ENCODE measurements at regions not wholly inside any gene's neighbourhood (a gene's known extent, or its start where the extent isn't known, plus 50 kb on each side); places are given as distances from the start of the nearest gene placed in this dataset.

DNA sequence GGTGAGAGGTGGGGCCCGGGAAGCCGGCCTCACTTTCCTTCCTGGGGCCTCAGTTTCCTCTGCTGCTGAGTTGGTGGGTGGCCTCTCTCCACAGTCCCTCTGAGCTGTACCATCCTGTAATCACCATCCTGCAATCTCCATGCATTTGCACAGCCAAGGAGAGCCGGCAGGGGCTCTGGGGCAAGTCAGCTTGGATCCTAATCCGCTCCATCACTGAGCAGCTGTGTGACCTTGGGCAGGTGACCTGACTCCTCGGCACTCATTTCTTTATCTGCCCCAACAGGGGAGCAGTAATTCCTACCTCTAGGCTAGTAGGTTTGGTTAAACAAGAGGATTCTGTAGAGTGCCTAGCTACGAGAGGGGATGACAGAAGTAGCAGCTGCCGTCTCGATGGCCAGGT is 88.2 kb upstream of the ZNF618 start:
- FAIRE-seq (no peak), DNase-seq (ENCODE audit: insufficient read length, low spot score) (no peak)
- TF ChIP-seq POLR2A (IDR thresholded peaks at IDR 0.05; ENCODE audit: low read depth, low read length) = no peak

DNA sequence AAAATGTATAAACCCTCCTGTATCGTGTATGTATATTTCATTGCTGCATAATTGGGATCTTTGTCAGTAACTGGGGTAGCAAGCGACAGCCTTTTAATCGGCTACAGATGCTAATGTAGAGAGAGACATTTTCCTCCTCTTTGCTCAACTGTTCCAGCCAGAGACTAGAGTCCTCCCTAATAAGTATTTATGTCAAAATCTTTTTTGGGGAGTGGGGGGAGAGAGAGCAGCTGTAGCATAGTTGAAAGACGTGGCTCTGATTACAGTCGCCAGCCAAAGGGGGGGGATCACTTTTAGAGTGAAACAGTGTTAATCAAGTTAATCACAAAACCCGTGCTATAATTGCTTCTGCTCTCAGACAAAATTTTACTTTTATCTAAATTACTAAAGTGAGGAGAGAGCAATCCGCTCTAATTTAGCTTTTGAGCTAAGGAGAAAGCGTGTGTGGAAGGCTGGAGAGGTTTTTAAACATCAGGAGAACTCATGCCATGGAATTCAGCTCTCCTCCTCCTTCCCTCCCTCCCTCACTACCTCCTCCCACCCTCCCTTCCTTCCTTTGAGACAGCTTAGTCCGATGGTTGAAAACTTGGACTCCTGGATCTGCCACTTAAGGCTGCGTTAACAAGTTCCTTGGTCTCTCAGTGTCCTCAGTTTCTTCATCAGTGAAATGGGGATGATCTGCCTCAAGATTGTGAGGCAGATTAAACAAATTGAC is 87.3 kb upstream of the ZNF618 start:
- TF ChIP-seq POLR2A (IDR thresholded peaks at IDR 0.05; ENCODE audit: low read depth, low read length) = no peak
- FAIRE-seq (no peak), DNase-seq (ENCODE audit: insufficient read length, low spot score) (no peak)

DNA sequence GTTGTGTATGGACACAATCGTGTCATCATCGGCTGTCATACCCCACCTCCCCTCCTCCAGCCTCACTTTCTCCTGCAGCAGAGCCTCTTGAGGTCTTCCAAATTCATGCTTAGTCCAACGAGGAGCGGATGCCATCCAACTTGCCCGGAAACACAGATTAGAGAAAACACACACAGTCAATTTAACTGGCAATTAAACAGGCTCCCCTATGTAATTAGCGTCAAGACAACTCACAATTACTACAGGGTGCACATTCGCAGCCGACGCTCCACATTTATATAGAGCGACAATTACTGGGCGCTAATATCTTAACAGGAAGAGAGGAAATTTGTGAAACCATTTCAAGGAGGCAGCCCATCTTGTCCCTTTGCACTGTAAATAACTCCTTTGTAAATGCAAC is 86.0 kb upstream of the ZNF618 start:
- DNase-seq (ENCODE audit: insufficient read length, low spot score) (no peak), FAIRE-seq (no peak)
- TF ChIP-seq POLR2A (IDR thresholded peaks at IDR 0.05; ENCODE audit: low read depth, low read length) = no peak

DNA sequence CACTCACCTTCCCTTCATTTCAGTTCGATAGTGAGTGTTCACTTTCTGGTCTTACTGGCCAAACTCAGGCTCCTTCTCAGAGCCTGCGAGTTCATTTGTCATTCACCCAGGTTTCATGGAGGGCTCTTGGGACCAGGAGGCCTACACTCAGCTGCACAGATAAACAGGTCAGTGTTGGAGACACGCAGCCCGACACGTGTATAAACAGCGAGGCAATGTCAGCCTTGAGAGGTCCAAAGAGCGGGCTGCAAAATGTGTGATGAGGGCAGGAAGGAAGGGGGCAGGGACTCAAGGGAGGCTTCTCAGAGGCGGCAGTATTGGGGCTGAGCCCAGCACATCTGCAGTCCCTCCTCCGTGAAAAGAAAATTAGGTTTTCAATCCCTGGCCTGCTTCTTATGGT is 82.6 kb upstream of the ZNF618 start:
- no peak for TF ChIP-seq POLR2A (IDR thresholded peaks at IDR 0.05; ENCODE audit: low read depth, low read length)
- DNase-seq (ENCODE audit: insufficient read length, low spot score) (no peak), FAIRE-seq (no peak)

DNA sequence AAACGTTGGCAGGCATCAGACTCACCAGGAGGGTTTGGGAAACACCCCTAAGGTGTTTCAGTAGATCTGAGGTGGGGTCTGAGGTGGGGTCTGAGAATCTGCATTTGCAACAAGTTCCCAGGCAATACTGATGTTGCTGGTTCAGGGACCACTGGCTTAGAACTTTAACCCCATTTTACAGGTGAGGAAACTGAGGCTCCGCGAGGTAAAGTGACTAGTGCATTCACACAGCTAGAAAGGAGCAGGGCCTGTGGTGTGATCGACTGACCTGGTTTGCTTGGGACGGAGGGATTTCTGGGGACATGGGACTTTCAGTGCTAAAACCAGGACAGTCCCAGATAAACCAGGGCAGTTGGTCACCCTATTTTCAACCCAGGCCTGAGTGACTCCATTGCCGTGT is 81.4 kb upstream of the ZNF618 start:
- no peak for DNase-seq (ENCODE audit: insufficient read length, low spot score)
- no peak for TF ChIP-seq POLR2A (IDR thresholded peaks at IDR 0.05; ENCODE audit: low read depth, low read length)
- FAIRE-seq = no peak

DNA sequence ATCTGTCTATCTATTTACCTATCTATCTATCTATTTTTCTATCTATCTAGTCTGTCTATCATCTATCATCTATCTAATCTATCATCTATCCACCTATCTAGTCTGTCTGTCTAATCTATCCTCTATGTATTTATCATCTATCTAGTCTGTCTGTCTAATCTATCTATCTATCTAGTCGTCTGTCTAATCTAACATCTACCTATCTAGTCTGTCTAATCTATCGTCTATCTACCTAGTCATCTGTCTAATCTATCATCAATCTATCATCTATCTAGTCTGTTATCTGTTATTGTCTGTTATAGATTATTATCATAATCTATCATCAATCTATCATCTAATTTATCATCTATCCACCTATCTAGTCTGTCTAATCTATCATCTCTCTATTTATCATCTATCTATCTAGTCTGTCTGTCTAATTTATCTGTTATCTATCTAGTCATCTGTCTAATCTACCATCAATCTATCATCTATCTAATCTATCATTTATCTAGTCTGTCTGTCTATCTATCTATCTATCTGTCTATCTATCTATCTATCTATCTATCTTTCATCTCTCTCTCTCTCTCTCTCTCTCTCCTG is 80.2 kb upstream of the ZNF618 start:
- DNase-seq (ENCODE audit: insufficient read length, low spot score) (no peak), FAIRE-seq (no peak)
- no peak for TF ChIP-seq POLR2A (IDR thresholded peaks at IDR 0.05; ENCODE audit: low read depth, low read length)

DNA sequence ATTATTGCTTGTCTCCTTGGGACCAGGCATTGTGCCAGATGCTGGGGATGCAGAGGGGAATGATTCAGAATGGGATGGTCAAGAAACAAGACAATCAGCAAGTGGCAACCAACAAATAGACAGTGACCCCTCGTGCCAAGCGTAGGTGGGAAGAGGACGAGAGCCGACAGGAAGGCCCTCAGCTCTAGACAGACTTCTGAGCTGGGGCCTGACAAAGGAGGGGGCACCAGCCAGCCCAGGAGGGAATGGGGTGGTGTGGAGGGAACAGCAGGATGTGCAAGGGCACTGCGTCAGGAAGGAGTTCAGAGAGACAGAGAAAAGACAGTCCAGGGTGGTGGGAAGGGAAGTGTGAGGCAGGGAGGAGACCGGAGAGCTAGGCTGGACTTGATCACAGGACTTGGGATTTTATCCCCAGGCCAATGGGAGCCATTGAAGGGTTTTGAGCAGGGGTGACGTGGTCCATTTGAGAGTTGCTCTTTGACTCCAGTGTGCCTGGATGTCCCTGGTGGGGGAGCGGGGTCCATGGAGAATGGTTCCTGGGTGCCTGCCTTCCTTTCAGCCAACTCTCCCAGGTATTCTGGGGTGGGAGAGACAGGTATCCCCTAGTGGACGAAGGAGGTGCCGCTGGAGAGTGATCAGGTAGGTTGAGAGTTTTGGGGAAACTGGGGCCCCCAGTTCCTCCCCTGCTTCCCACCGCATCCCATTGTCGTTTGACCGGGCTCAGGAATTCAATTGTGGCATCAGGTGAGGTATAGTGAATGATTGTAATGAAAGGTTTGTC is 79.3 kb upstream of the ZNF618 start:
- no peak for TF ChIP-seq POLR2A (IDR thresholded peaks at IDR 0.05; ENCODE audit: low read depth, low read length)
- DNase-seq (ENCODE audit: insufficient read length, low spot score) = no peak
- no peak for FAIRE-seq

DNA sequence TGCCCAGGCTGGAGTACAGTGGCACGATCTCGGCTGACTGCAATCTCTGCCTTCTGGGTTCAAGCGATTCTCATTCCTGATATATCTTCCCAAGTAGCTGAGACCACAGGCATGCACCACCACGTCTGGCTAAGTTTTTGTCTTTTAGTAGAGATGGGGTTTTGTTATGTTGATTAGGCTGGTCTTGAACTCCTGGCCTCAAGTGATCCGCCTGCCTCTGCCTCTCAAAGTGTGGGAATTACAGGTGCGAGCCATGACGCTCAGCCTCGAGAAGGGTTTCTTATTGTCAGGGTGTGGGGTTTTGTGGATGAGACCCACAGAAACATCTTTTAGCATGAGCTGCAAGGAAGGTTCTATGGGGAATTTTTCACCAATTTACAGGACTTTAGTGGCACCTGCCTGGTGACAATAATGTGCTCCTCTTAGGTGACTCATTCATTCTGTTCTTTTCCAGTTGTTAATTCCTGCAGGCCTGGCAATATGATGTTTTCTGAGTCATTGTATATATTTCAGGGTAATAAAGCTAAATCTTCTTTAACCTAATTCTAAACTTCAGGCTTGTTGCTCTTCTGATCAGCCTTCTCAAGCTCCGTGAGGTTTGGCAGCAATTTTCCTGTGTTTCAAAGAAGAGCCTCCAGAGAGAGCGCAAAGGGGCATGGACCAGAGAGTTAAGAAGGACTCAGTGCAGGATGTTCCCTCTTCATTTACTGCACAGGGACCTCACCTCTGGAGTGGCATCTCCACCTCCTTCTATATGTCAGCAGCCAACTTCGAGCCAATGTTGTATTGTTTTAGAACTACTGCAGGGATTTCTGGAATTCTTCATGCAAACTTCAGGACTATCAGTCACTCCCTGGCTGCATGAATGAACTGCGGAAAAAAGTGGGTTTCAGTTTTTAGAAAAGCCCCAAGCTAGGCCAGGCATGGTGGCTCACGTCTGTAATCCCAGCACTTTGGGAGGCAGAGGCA is 77.8 kb upstream of the ZNF618 start:
- DNase-seq (ENCODE audit: insufficient read length, low spot score) = no peak
- FAIRE-seq = no peak
- no peak for TF ChIP-seq POLR2A (IDR thresholded peaks at IDR 0.05; ENCODE audit: low read depth, low read length)

DNA sequence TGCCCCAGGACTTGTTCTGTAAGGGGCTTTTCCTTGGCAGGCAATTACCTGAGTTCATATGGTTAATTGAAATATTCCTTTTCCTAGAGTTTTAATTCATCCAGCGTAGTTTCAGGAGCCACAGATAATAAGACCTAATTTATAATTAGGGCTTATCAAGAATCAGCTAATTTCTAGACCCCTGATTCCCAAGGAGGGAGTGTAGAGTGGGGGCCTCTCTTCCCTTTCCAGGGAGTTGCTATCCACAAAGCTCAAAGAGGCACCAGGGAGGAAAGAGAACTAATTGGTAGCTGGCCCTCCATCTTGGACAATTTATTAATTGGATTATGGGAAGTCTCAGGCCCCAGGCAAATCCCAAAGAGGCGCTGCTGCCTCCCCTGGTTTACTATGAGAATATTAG is 75.8 kb upstream of the ZNF618 start:
- DNase-seq (ENCODE audit: insufficient read length, low spot score) = no peak
- no peak for FAIRE-seq
- TF ChIP-seq POLR2A (IDR thresholded peaks at IDR 0.05; ENCODE audit: low read depth, low read length) = no peak

DNA sequence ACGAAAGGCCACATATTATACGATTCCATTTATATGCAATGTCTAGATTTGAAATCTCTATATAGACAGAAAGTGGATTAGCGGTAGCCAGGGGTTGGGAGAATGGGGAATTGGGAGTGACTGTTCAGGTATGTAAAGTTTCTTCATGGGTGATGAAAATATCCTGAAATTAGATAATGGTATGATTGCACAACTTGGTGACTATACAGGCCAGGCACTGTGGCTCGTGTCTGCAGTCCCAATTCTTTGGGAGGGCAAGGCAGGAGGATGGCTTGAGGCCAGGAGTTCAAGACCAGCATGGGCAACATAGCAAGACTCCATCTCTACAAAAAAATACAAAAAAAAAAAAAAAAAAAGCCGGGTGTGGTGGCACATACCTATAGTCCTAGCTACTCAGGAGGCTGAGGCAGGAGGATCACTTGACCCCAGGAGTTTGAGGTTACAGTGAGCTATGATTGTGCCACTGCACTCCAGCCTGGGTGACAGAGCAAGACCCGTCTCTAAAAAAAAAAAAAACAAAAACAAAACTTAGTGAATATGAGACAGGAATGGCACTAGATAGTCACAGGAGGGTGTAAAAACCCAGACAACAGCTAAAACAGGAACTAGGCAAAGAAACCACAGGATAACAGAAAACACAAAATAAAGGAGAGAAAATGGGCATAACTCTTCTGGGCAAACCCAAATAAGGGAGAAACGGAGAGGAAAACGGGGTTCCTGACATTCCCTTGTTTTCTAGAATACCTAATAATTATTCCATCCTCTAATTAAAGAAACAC is 72.1 kb upstream of the ZNF618 start:
- FAIRE-seq (no peak), DNase-seq (ENCODE audit: insufficient read length, low spot score) (no peak)
- no peak for TF ChIP-seq POLR2A (IDR thresholded peaks at IDR 0.05; ENCODE audit: low read depth, low read length)

DNA sequence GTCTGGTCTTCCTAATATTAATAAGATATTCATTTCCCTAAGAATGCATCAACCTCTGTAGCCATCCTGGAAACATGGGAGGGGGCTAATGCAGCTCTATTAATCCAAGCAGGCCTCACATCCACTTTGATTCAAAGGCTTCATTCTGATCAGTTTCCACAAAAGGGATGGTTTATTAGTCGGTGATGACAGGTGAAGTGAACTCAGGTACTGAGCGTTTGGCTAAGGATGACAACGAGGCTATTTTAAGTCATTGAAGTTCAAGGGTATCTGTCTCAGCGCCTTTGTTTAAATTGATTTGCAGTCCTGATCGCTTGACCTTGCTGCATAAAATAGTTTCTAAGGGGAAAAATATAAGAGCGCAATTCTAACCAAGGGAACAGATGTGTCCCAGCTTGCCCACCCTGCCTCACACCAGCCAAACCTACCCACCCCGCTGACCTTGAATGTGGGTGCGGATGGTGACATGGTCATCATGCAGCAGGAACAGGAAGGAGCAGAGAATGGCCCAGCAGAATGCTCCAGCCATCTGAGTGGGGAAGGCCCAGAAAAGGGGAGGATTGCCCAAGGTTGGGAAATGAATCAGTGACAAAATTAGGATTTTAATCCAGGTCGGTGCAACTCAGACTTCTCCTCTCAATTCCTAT is 70.5 kb upstream of the ZNF618 start:
- no peak for FAIRE-seq
- no peak for DNase-seq (ENCODE audit: insufficient read length, low spot score)
- no peak for TF ChIP-seq POLR2A (IDR thresholded peaks at IDR 0.05; ENCODE audit: low read depth, low read length)

DNA sequence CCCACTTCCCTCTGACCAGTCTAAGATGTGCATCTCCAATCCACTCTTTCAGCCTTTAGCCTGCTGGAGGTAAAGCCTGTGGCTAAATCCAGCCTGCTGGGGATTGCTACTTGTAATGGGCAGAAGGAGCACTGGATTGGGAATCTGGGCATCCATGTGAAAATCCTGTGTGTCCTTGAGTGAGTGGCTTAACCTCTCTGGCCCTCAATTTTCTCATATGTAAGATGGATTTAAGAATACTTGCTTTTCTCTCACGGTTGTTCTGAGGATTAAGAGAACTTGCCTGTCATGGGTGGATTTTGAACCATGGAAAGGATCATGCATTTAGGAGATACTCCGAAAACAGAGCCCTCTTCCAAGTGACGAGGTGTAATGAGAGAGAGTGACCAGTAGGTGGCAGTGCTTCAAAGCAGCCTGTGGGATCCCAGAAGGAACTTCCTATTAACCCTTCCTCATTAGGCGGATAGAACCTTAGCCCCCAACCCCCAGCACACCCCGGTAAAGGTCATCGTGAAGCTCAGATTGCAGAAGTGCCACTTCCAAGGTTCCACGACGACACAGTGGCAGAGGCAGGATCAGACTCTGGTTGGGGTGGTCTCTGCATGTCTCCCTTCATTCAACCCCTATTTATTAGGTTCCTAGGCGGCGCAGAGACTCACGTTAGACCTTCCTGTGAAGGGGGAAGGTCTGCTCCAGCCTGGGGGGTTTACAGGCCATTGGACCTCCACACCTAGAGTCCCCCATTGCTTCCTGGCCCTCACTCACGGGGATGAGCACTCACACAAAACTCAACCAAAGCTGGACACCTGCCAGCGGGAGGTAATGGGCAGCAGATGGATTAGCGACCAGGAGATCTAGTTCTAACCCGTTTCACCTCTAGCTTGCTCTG is 68.7 kb upstream of the ZNF618 start:
- DNase-seq (ENCODE audit: insufficient read length, low spot score) (peak; percentile 58), FAIRE-seq (peak; percentile 90)
- no peak for TF ChIP-seq POLR2A (IDR thresholded peaks at IDR 0.05; ENCODE audit: low read depth, low read length)

Data from H54 (cell line).